Mesothelial cell of epicardium (in vitro differentiated cells): ENCODE measurements at regions not wholly inside any gene's neighbourhood (a gene's known extent, or its start where the extent isn't known, plus 50 kb on each side); places are given as distances from the start of the nearest gene placed in this dataset.
"Not testable (repeated sequence)": the region's sequence is repeated elsewhere in the genome, so short reads cannot be mapped to it uniquely, and the experiment has no call there.

Experiments
- DNase-seq, 2 experiments: peaks; one replicate each; pipeline ENCODE4 v3.0.0; 2021; ENCODE audit warnings: low spot score in 2 of 2; ENCODE audit not compliant: unreplicated experiment in 2 of 2
- H3K27ac Mint-ChIP-seq: 2 replicates; pipeline ENCODE4 v1.8.0; 2021; ENCODE audit warnings: mixed read lengths
- H3K27me3 Mint-ChIP-seq: 2 replicates; pipeline ENCODE4 v1.8.0; 2021; ENCODE audit warnings: low read depth, mixed read lengths
- H3K36me3 Mint-ChIP-seq: 2 replicates; pipeline ENCODE4 v1.8.0; 2021; ENCODE audit warnings: mixed read lengths
- H3K4me1 Mint-ChIP-seq: 2 replicates; pipeline ENCODE4 v1.8.0; 2021; ENCODE audit warnings: mixed read lengths
- H3K4me3 Mint-ChIP-seq: 2 replicates; pipeline ENCODE4 v1.8.0; 2021; ENCODE audit warnings: mild to moderate bottlenecking, moderate library complexity, mixed read lengths
- H3K9me3 Mint-ChIP-seq: 2 replicates; pipeline ENCODE4 v1.8.0; 2021; ENCODE audit warnings: mixed read lengths
- TF ChIP-seq, protein P1 (sequence below): fragments of 200-600 bp; sonication (generic); IDR thresholded peaks from one replicate; pipeline ENCODE4 v1.5.0; 2021; ENCODE audit warnings: antibody characterized with exemption; ENCODE audit not compliant: unreplicated experiment

DNA sequence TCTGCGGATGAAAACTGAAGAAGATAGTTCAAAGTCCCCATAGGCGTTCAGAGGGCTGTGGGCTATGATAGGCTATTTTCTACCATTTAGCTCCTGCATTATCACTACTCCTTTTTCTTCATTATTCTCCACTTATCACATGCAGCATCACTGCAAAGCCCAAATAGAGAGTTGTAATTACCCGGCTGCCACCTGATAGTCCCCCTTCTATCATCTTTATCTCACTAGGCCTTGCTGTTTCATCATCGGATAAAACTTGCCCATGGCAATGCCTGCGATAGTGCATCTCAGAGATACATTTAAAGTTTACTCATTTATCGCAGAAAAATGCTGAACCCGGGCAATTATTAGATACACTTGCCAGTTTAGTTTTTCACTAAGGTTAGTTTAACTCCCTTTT lies 82.9 kb upstream of the SOX21 start:
- Mint-ChIP-seq H3K4me1 (peaks cover 2% of the 10 kb centered on the region), H3K9me3 (no peaks in the 10 kb centered on the region), H3K27ac (no peak overlapping the region), H3K36me3 (no peaks in the 10 kb centered on the region), H3K4me3 (no peak overlapping the region), H3K27me3 (peaks cover 10% of the 10 kb centered on the region)
- no peak for DNase-seq
- TF ChIP-seq, protein P1, sequence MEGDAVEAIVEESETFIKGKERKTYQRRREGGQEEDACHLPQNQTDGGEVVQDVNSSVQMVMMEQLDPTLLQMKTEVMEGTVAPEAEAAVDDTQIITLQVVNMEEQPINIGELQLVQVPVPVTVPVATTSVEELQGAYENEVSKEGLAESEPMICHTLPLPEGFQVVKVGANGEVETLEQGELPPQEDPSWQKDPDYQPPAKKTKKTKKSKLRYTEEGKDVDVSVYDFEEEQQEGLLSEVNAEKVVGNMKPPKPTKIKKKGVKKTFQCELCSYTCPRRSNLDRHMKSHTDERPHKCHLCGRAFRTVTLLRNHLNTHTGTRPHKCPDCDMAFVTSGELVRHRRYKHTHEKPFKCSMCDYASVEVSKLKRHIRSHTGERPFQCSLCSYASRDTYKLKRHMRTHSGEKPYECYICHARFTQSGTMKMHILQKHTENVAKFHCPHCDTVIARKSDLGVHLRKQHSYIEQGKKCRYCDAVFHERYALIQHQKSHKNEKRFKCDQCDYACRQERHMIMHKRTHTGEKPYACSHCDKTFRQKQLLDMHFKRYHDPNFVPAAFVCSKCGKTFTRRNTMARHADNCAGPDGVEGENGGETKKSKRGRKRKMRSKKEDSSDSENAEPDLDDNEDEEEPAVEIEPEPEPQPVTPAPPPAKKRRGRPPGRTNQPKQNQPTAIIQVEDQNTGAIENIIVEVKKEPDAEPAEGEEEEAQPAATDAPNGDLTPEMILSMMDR = no peak

DNA sequence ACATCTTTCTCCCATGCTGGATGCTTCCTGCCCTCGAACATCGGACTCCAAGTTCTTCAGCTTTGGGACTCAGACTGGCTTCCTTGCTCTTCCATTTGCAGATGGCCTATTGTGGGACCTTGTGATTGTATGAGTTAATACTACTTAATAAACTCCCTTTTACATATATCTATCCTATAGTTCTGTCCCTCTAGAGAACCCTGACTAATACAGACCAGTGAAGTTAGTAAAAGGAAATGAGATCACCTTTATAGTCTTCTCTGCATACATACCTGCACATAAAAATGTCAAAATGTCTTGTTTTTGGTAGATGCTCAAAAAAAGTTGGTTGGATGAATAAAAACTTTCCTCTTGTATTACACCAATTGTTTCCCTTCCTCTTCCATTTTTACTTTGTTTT lies 73.9 kb upstream of the SOX21 start:
- not testable (repeated sequence) for H3K27ac Mint-ChIP-seq, H3K9me3 Mint-ChIP-seq, H3K27me3 Mint-ChIP-seq, H3K4me3 Mint-ChIP-seq, DNase-seq, H3K36me3 Mint-ChIP-seq, H3K4me1 Mint-ChIP-seq

DNA sequence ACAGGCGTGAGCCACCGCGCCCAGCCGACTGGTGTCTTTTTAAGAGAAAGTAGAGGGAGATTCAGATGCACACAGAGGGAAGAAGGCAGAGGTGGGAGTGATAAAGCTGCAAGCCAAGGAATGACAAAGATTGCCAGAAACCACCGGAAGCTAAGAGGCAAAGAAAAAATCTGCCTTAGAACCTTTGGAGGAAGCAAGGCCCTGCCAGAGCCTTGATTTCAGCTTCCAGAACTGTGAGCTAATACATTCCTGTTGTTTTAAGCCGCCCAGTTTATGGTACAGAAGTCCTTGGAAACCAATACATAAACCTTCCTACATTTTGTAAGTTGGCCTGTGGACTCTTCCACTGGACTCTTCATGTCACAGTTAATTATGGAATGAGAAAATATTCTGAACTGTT lies 71.7 kb upstream of the SOX21 start:
- DNase-seq = no peak
- Mint-ChIP-seq H3K4me1 (no peaks in the 10 kb centered on the region), H3K4me3 (no peak overlapping the region), H3K36me3 (no peaks in the 10 kb centered on the region), H3K27ac (no peak overlapping the region), H3K9me3 (peaks cover 8% of the 10 kb centered on the region), H3K27me3 (peaks cover 3% of the 10 kb centered on the region)
- TF ChIP-seq, protein P1 = no peak

DNA sequence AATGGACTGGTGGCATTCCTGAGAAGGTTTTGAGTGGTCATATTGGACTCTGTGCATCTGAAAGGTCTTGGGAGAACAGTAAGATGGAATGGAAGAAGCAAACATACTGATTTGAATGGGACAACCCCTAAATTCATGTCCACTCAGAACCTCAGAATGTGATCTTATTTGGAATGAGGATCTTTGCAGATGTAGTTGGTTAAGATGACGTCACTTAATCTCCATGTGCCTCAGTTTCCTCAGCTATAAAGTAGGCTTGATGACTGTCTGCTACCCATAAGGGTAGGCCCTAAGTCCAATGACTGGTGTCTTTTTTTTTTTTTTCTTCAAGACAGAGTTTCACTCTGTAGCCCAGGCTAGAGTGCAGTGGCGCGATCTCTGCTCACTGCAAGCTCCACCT lies 71.1 kb upstream of the SOX21 start:
- no peak for DNase-seq
- no peak overlapping the region for H3K4me3 Mint-ChIP-seq
- H3K4me1 Mint-ChIP-seq = no peaks in the 10 kb centered on the region
- H3K27ac Mint-ChIP-seq = no peak overlapping the region
- H3K27me3 Mint-ChIP-seq = peaks cover 6% of the 10 kb centered on the region
- H3K9me3 Mint-ChIP-seq = peaks cover 8% of the 10 kb centered on the region
- no peaks in the 10 kb centered on the region for H3K36me3 Mint-ChIP-seq
- TF ChIP-seq, protein P1 = no peak

DNA sequence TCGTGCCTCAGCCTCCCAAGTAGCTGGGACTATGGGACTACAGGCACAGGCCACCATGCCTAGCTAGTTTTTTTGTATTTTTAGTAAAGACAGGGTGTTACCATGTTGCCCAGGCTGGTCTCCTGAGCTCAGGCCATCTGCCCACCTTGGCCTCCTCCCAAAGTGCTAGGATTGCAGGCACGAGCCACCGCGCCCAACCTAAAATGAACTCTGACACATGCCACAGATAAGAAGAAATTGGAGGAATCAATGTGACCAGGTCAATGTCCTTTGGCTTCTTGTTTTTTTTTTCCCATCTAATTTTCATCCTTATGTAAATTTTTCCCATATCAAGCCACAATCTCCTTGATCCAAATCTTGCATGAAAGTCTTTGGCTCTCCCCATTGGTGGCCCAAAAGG lies 68.1 kb upstream of the SOX21 start:
- Mint-ChIP-seq H3K27me3 (peaks cover 11% of the 10 kb centered on the region), H3K4me3 (no peak overlapping the region), H3K36me3 (no peaks in the 10 kb centered on the region), H3K4me1 (no peaks in the 10 kb centered on the region), H3K9me3 (peaks cover 8% of the 10 kb centered on the region), H3K27ac (no peak overlapping the region)
- TF ChIP-seq, protein P1 = no peak
- no peak for DNase-seq

DNA sequence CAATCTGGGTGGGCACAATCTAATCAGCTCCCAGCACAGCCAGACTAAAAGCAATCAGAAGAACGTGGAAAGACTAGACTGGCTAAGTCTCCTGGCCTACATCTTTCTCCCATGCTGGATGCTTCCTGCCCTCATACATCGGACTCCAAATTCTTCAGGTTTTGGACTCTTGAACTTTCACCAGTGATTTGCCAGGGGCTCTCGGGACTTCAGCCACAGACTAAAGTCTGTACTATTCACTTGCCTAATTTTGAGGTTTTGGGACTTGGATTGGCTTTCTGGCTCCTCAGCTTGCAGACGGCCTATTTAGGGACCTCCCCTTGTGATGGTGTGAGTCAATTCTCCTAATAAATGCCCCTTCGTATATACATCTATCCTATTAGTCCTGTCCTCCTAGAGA lies 66.6 kb upstream of the SOX21 start:
- H3K27me3 Mint-ChIP-seq = peaks cover 11% of the 10 kb centered on the region
- TF ChIP-seq, protein P1 = no peak
- H3K27ac Mint-ChIP-seq = no peak overlapping the region

More for the DNA sequence above, 66.6 kb upstream of the SOX21 start:
- no peak for DNase-seq
- H3K9me3 Mint-ChIP-seq = peaks cover 8% of the 10 kb centered on the region
- H3K4me1 Mint-ChIP-seq = no peaks in the 10 kb centered on the region
- H3K36me3 Mint-ChIP-seq = no peaks in the 10 kb centered on the region
- no peak overlapping the region for H3K4me3 Mint-ChIP-seq
